ENCODE measurements at regions not wholly inside any gene's neighbourhood (a gene's known extent, or its start where the extent isn't known, plus 50 kb on each side); places are given as distances from the start of the nearest gene placed in this dataset.

GRCh38 chr11:40029391-40029790, 1430.1 kb downstream of the LRRC4C start:
- no peak for DNase-seq (ENCODE audit: insufficient read length, low spot score)
- FAIRE-seq, result no peak
- no peak for TF ChIP-seq CTCF (IDR thresholded peaks at IDR 0.05; ENCODE audit: insufficient read depth, missing control alignments)

GRCh38 chr11:40027720-40028119, 1431.7 kb downstream of the LRRC4C start:
- DNase-seq (ENCODE audit: insufficient read length, low spot score) (no peak), FAIRE-seq (no peak)
- no peak for TF ChIP-seq CTCF (IDR thresholded peaks at IDR 0.05; ENCODE audit: insufficient read depth, missing control alignments)

- no peak for FAIRE-seq
- TF ChIP-seq CTCF (IDR thresholded peaks at IDR 0.05; ENCODE audit: insufficient read depth, missing control alignments), result no peak
- DNase-seq (ENCODE audit: insufficient read length, low spot score), result no peak
Observed at GRCh38 chr11:40023724-40024123, 1435.7 kb downstream of the LRRC4C start.

DNA sequence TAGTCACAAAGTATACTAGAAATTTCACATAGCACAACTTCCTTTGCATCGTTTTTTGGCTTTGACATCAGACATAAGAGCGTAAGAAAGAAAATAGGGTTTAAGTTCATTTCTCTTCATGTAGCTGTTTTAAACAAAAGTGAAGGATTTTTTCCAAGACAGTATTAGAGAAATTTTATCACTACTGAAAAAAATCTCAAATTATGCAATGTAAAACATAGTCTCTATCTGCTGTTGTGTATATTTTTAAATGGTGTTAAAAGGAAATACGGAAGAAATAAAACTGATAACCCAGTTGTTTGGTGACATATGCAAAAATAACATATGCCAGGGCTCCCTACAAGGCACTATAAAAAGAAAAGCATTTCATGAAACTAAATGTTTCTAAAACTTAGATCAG, 1449.4 kb downstream of the LRRC4C start:
- TF ChIP-seq CTCF (IDR thresholded peaks at IDR 0.05; ENCODE audit: insufficient read depth, missing control alignments), result no peak
- FAIRE-seq (no peak), DNase-seq (ENCODE audit: insufficient read length, low spot score) (no peak)

GRCh38 chr11:39992551-39992950, 1466.9 kb downstream of the LRRC4C start:
- no peak for TF ChIP-seq CTCF (IDR thresholded peaks at IDR 0.05; ENCODE audit: insufficient read depth, missing control alignments)
- no peak for FAIRE-seq
- DNase-seq (ENCODE audit: insufficient read length, low spot score), result no peak

- FAIRE-seq (no peak), DNase-seq (ENCODE audit: insufficient read length, low spot score) (no peak)
- no peak for TF ChIP-seq CTCF (IDR thresholded peaks at IDR 0.05; ENCODE audit: insufficient read depth, missing control alignments)
Observed at GRCh38 chr11:39990421-39990831, 1469.0 kb downstream of the LRRC4C start.

DNA sequence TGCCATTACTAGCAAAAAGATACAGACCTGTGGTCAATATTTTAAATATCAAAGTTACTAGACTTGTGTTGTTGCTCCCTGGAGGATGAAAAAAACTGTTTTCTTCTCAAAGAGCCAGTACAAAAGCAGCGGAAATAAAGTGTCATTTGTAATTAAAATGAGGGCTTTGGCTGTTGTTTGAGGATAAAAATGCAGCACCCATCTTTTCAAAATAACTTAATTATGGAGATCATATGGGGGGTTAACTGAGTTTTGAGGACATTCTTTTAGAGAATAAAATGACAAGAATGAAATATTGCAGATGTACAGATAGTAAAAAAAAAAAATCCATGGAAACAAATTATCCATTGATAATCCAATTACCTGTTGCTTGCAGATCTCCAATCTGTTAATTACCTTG, 1484.4 kb downstream of the LRRC4C start:
- TF ChIP-seq CTCF (IDR thresholded peaks at IDR 0.05; ENCODE audit: insufficient read depth, missing control alignments), result no peak
- FAIRE-seq, result no peak
- no peak for DNase-seq (ENCODE audit: insufficient read length, low spot score)

Data from D721Med (cell line).